CD4-positive, alpha-beta T cell treated with Interleukin-6 at 100 ng/mL for 8 hours (primary cell): ENCODE measurements at regions not wholly inside any gene's neighbourhood (a gene's known extent, or its start where the extent isn't known, plus 50 kb on each side); places are given as distances from the start of the nearest gene placed in this dataset.

ENCODE experiments used
- DNase-seq: peaks from one replicate; pipeline ENCODE4 v3.0.0-alpha.2; 2020; ENCODE audit warnings: mixed read lengths, low spot score

GRCh38 chr3:102230057-102230456 is 204.8 kb upstream of the ZPLD1 start:
- no peak for DNase-seq

- no peak for DNase-seq
Measured at GRCh38 chr3:102233881-102234280, 200.9 kb upstream of the ZPLD1 start.

GRCh38 chr3:102235679-102236078 is 199.1 kb upstream of the ZPLD1 start:
- DNase-seq: no peak

GRCh38 chr3:102237181-102237580 is 197.6 kb upstream of the ZPLD1 start:
- no peak for DNase-seq

GRCh38 chr3:102237838-102238237 is 197.0 kb upstream of the ZPLD1 start:
- no peak for DNase-seq

- DNase-seq: no peak
Measured at GRCh38 chr3:102238362-102238761, 196.5 kb upstream of the ZPLD1 start.

- DNase-seq: no peak
Measured at GRCh38 chr3:102240720-102241119, 194.1 kb upstream of the ZPLD1 start.

GRCh38 chr3:102248981-102249705 is 185.7 kb upstream of the ZPLD1 start:
- DNase-seq: no peak

GRCh38 chr3:102255736-102256135 is 179.1 kb upstream of the ZPLD1 start:
- no peak for DNase-seq

GRCh38 chr3:102258666-102259227 is 176.1 kb upstream of the ZPLD1 start:
- DNase-seq: no peak

GRCh38 chr3:102259663-102260062 is 175.2 kb upstream of the ZPLD1 start:
- DNase-seq: no peak

GRCh38 chr3:102265720-102266119 is 169.1 kb upstream of the ZPLD1 start:
- no peak for DNase-seq

GRCh38 chr3:102269406-102269805 is 165.4 kb upstream of the ZPLD1 start:
- no peak for DNase-seq

- DNase-seq: no peak
Measured at GRCh38 chr3:102290241-102290640, 144.6 kb upstream of the ZPLD1 start.

- DNase-seq: no peak
Measured at GRCh38 chr3:102295756-102296155, 139.1 kb upstream of the ZPLD1 start.

GRCh38 chr3:102297072-102297658 is 137.7 kb upstream of the ZPLD1 start:
- no peak for DNase-seq

- DNase-seq: no peak
Measured at GRCh38 chr3:102299125-102299877, 135.5 kb upstream of the ZPLD1 start.

- no peak for DNase-seq
Measured at GRCh38 chr3:102301155-102301880, 133.5 kb upstream of the ZPLD1 start.

GRCh38 chr3:102302020-102302419 is 132.8 kb upstream of the ZPLD1 start:
- DNase-seq: no peak

GRCh38 chr3:102304550-102304949 is 130.3 kb upstream of the ZPLD1 start:
- no peak for DNase-seq

GRCh38 chr3:102307442-102307841 is 127.4 kb upstream of the ZPLD1 start:
- no peak for DNase-seq

GRCh38 chr3:102329066-102329465 is 105.7 kb upstream of the ZPLD1 start:
- DNase-seq: no peak
